ENCODE measurements at regions not wholly inside any gene's neighbourhood (a gene's known extent, or its start where the extent isn't known, plus 50 kb on each side); places are given as distances from the start of the nearest gene placed in this dataset.

- no peak for DNase-seq
These were observed 353.7 kb upstream of the NBEA start for GRCh38 chr13:34588362-34588761.

GRCh38 chr13:34589581-34589980 is 352.5 kb upstream of the NBEA start:
- no peak for DNase-seq

GRCh38 chr13:34591129-34591528 is 350.9 kb upstream of the NBEA start:
- no peak for DNase-seq

GRCh38 chr13:34591900-34592529 is 350.1 kb upstream of the NBEA start:
- DNase-seq = no peak

- DNase-seq = no peak
These were observed 348.4 kb upstream of the NBEA start for GRCh38 chr13:34593658-34594057.

- DNase-seq = no peak
These were observed 347.6 kb upstream of the NBEA start for GRCh38 chr13:34594507-34594906.

GRCh38 chr13:34608331-34608730 is 333.7 kb upstream of the NBEA start:
- DNase-seq = no peak

GRCh38 chr13:34611671-34612070 is 330.4 kb upstream of the NBEA start:
- no peak for DNase-seq

GRCh38 chr13:34617473-34618083 is 324.5 kb upstream of the NBEA start:
- DNase-seq = no peak

GRCh38 chr13:34618654-34619053 is 323.4 kb upstream of the NBEA start:
- DNase-seq = no peak

GRCh38 chr13:34619326-34619725 is 322.7 kb upstream of the NBEA start:
- peak; percentile 60 for DNase-seq

- peak; percentile 57 for DNase-seq
These were observed 321.8 kb upstream of the NBEA start for GRCh38 chr13:34620074-34620850.

GRCh38 chr13:34620862-34621261 is 321.2 kb upstream of the NBEA start:
- peak; percentile 44 for DNase-seq

GRCh38 chr13:34623331-34623730 is 318.7 kb upstream of the NBEA start:
- no peak for DNase-seq

- DNase-seq = peak; percentile 43
These were observed 314.4 kb upstream of the NBEA start for GRCh38 chr13:34627509-34628208.

GRCh38 chr13:34628209-34628682 is 313.8 kb upstream of the NBEA start:
- no peak for DNase-seq

- no peak for DNase-seq
These were observed 307.6 kb upstream of the NBEA start for GRCh38 chr13:34634448-34634847.

- no peak for DNase-seq
These were observed 304.9 kb upstream of the NBEA start for GRCh38 chr13:34637138-34637537.

GRCh38 chr13:34637636-34638035 is 304.4 kb upstream of the NBEA start:
- DNase-seq = no peak

- no peak for DNase-seq
These were observed 303.2 kb upstream of the NBEA start for GRCh38 chr13:34638897-34639296.

GRCh38 chr13:34640179-34640992 is 301.7 kb upstream of the NBEA start:
- no peak for DNase-seq

GRCh38 chr13:34640993-34641330 is 301.1 kb upstream of the NBEA start:
- DNase-seq = no peak

Data from retina (tissue), 1 donor.